GM21423 (cell line): ENCODE measurements at regions not wholly inside any gene's neighbourhood (a gene's known extent, or its start where the extent isn't known, plus 50 kb on each side); places are given as distances from the start of the nearest gene placed in this dataset.
"Not testable (repeated sequence)": the region's sequence is repeated elsewhere in the genome, so short reads cannot be mapped to it uniquely, and the experiment has no call there.

ENCODE experiments used
- ATAC-seq: cut with Tn5 transposase; IDR thresholded peaks from one replicate; pipeline ENCODE4 v1.9.1; 2021; ENCODE audit warnings: mild to moderate bottlenecking, moderate library complexity; ENCODE audit not compliant: unreplicated experiment

DNA sequence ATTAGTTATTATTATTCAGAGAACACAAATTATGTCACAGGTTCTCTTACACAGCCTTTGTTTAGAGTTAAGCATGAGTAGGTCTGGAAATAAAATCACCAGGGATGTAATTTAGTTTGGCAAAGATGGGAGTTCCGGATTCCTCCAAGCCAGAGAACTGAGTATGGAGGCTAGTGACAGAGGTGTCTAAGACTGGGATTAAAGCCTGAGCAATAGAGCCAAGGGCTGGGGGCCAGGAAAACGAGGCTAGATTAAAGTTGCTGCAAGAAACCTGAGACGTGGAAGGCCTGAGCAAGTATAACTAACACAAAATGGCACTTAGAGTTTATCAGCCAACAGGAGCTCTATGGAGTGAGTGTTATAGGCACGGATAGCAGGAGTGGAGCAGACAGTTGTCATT lies 381.6 kb downstream of the SRGAP2C start:
- no peak for ATAC-seq

DNA sequence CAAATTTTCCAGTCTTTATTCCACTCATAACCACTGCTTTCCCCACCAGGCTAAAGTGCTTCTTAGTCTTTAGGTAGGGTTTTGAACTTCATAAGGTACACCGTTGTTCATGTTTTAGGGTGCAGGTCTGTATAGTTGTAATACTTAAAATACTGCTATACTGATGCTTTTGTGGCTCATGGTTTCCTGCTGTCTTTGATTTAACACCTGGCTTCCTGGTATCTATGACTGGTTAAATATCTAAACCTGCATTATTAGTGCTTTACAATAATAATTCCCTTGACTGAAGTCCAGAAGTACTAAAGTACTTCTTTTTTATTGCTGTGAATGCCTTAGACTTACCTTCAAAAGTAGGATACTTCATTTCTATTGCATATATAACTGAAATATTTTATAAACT lies 384.7 kb downstream of the SRGAP2C start:
- ATAC-seq, result no peak

DNA sequence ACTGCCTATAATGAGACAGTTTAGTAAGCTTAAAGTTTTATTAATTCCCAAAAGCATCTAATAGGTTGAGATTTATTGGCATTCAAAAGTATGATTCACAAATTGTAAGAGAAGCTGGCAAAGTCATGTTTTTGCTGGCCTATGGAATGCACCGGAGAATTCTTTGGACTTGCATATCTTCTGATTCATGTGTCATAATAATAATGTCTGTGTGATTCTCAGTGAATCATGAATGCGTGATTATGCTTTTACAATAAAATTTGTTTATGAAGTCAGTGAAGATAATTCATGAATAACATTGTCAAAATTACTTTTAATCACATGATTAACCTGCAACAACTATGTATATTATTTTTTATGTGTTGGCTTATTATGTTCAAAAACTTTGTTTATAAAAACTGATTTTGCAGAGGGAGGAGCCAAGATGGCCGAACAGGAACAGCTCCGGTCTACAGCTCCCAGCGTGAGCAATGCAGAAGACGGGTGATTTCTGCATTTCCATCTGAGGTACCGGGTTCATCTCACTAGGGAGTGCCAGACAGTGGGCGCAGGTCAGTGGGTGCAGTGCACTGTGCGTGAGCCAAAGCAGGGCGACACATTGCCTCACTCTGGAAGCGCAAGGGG lies 389.2 kb downstream of the SRGAP2C start:
- not testable (repeated sequence) for ATAC-seq

DNA sequence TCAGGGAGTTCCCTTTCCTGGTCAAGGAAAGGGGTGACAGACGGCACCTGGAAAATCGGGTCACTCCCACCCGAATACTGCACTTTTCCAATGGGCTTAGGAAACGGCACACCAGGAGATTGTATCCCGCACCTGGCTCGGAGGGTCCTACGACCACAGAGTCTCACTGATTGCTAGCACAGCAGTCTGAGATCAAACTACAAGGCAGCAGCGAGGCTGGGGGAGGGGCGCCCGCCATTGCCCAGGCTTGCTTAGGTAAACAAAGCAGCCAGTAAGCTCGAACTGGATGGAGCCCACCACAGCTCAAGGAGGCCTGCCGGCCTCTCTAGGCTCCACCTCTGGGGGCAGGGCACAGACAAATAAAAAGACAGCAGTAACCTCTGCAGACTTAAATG lies 389.7 kb downstream of the SRGAP2C start:
- ATAC-seq, result not testable (repeated sequence)

DNA sequence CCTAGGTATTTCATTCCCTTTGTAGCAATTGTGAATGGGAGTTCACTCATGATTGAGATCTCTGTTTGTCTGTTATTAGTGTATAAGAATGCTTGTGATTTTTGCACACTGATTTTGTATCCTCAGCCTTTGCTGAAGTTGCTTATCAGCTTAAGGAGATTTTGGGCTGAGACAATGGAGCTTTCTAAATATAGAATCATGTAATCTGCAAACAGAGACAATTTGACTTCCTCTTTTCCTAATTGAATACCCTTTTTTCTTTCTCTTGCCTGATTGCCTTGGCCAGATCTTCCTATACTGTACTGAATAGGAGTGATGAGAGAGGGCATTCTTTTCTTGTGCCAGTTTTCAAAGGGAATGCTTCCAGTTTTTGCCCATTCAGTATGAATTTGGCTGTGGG lies 398.1 kb downstream of the SRGAP2C start:
- not testable (repeated sequence) for ATAC-seq

GRCh38 chr1:121586369-121587229 lies 401.8 kb downstream of the SRGAP2C start:
- no peak for ATAC-seq

GRCh38 chr1:121587230-121587569 lies 402.4 kb downstream of the SRGAP2C start:
- no peak for ATAC-seq

DNA sequence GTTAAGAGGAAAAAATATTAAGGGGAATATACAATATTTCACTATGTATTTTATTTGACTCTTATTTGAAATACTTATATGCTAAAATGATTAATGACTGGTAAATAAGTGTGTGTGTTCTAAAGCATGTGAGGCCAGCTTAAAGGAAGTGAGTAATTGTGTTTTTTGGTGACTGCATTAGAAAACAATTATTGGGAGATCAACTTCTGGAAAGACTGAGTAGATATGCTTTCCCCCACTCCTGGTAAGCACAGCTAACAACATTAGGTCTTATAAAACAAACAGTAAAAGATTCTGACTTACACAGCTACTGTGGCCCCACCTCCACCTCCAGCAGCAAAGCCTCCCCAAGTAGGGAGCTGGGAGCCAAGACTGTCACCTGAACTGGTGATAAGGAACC lies 403.0 kb downstream of the SRGAP2C start:
- no peak for ATAC-seq

DNA sequence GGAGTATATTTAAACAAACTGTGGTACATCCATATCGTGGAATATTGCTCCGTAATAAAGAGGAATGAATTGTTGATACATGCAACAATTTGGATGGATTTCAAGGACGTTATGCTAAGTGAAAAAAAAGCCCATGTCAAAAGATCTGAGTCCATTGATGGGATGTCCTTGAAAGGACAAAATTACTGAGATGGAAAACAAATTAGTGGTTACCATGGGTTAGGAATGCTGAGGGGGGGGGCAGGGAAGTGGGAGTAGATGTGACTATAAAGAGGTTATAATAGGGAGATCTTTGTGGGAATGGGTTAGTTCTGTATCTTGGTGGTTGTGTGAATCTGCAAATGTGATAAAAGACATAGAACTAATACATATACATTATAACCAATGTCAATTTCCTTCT lies 409.3 kb downstream of the SRGAP2C start:
- ATAC-seq, result no peak

DNA sequence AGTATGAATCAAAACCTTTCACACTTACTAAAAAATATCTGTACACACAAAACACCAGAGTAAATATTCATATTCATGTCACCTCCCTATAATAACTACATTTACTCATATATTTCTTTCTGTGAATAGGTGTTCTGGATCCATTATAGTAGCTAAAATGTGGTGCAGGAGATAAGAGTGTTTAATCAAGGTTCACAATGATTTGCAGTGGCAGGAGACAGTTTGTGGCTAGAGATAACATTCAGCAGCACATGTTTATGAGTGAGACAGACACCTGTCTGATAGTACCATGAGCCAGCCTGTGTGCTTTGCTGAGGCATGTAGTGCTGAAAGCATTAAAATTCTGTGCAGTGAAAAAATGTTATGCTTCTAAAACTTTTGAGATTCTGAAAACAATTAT lies 410.3 kb downstream of the SRGAP2C start:
- ATAC-seq, result no peak

- ATAC-seq, result not testable (repeated sequence)
Observed at GRCh38 chr1:121604843-121605444, 420.2 kb downstream of the SRGAP2C start.

DNA sequence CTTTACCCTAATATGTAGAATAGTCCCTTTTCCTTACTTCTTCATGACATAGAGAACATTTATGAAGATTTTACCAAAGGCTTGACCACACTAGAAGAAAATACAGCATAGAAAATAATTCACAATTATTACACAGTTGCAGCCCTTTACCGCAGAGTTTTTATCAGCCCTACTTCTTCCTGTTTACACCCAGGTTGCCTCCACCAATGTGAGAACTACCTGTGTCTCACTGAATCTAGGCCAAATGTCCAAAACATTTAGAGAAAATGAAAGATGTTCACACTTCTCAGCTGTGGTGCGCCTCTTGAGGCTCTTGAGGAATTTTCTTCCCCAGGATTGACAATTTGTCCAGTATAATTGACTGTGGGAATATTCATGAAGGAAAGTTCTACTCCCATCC lies 422.7 kb downstream of the SRGAP2C start:
- ATAC-seq, result not testable (repeated sequence)
